ENCODE measurements at regions not wholly inside any gene's neighbourhood (a gene's known extent, or its start where the extent isn't known, plus 50 kb on each side); places are given as distances from the start of the nearest gene placed in this dataset.

DNA sequence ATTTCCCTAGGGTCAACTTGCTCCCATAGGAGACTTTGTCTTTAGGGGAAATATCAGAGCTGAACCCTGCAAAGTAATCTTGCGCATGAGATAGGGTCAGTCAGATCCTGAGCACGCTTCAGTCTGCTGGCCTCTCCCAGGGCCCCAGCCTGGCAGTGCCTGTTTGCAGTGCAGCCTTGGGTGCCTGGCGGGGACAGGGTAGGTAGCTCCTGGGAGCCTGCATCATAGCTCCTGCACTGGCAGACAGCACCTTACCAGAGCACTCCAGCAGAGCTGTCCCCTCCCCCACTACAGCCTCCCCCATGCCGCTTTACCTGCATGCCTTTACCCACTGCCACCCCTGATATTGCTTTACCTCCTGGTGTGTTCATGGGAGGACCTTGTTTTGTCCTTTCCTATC, 237.3 kb downstream of the CCDC59 start:
- 25% methylated on average over 4 of the region's 4 CpGs for WGBS (ENCODE audit: low lambda C conversion rate)
- H3K36me3 ChIP-seq (replicated peaks in 1 of 2; ENCODE audit: control insufficient read depth in 1 of 2, insufficient read depth in 2 of 2, low read length in 1 of 2): no peaks in the 10 kb centered on the region
- DNase-seq: no peak
- H3K9me3 ChIP-seq: no peaks in the 10 kb centered on the region
- no peaks in the 10 kb centered on the region for H3K79me2 ChIP-seq (ENCODE audit: insufficient read depth)
- H3K27ac ChIP-seq (ENCODE audit: low read depth in 2 of 2, low read length in 1 of 2): no peak overlapping the region
- no peaks in the 10 kb centered on the region for H4K20me1 ChIP-seq (ENCODE audit: insufficient read depth)
- H3K4me2 ChIP-seq: no peak overlapping the region
- H2AFZ ChIP-seq (ENCODE audit: low read depth): no peak overlapping the region
- no peaks in the 10 kb centered on the region for H3K9me2 ChIP-seq
- no peak overlapping the region for H3K9ac ChIP-seq
- no peaks in the 10 kb centered on the region for H3K27me3 ChIP-seq (ENCODE audit: insufficient read depth)
- H3K4me3 ChIP-seq (ENCODE audit: low read depth in 2 of 2, low read length in 1 of 2): no peak overlapping the region
- H3F3A ChIP-seq (replicated peaks; ENCODE audit: insufficient read depth): no peaks in the 10 kb centered on the region
- ChIA-PET CTCF (no interaction called here), POLR2A (no interaction called here)
- H3K4me1 ChIP-seq (ENCODE audit: control insufficient read depth in 1 of 2, insufficient read depth in 2 of 2, low read depth in 1 of 2, low read length in 1 of 2): no peaks in the 10 kb centered on the region
- no peak for TF ChIP-seq ELF1 (IDR thresholded peaks at IDR 0.05)
- no peak for TF ChIP-seq FOSL2 (IDR thresholded peaks at IDR 0.05; ENCODE audit: borderline replicate concordance, low read depth)
- TF ChIP-seq FOXJ3 (CRISPR knock-in tag; IDR thresholded peaks at IDR 0.05): no peak
- TF ChIP-seq RCOR1 (IDR thresholded peaks at IDR 0.05; ENCODE audit: low read length): no peak

- Histone ChIP-seq H3K36me3 (replicated peaks in 1 of 2; ENCODE audit: control insufficient read depth in 1 of 2, insufficient read depth in 2 of 2, low read length in 1 of 2) (no peaks in the 10 kb centered on the region), H3K4me2 (no peak overlapping the region), H3K27ac (ENCODE audit: low read depth in 2 of 2, low read length in 1 of 2) (no peak overlapping the region), H3K27me3 (ENCODE audit: insufficient read depth) (no peaks in the 10 kb centered on the region), H3K79me2 (ENCODE audit: insufficient read depth) (no peaks in the 10 kb centered on the region), H3K4me1 (ENCODE audit: control insufficient read depth in 1 of 2, insufficient read depth in 2 of 2, low read depth in 1 of 2, low read length in 1 of 2) (no peaks in the 10 kb centered on the region), H3K9me3 (no peaks in the 10 kb centered on the region), H3F3A (replicated peaks; ENCODE audit: insufficient read depth) (no peaks in the 10 kb centered on the region), H3K4me3 (ENCODE audit: low read depth in 2 of 2, low read length in 1 of 2) (no peak overlapping the region), H4K20me1 (ENCODE audit: insufficient read depth) (no peaks in the 10 kb centered on the region), H2AFZ (ENCODE audit: low read depth) (no peak overlapping the region), H3K9me2 (no peaks in the 10 kb centered on the region), H3K9ac (no peak overlapping the region)
- no peak for DNase-seq
- ChIA-PET POLR2A (no interaction called here), CTCF (no interaction called here)
- WGBS (ENCODE audit: low lambda C conversion rate): 10% methylated on average over 1 of the region's 1 CpG
- no peak for TF ChIP-seq PBX3 (IDR thresholded peaks at IDR 0.05)
- TF ChIP-seq, protein P1, sequence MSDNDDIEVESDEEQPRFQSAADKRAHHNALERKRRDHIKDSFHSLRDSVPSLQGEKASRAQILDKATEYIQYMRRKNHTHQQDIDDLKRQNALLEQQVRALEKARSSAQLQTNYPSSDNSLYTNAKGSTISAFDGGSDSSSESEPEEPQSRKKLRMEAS (IDR thresholded peaks at IDR 0.05; ENCODE audit: low read depth): no peak
- TF ChIP-seq ELF1 (IDR thresholded peaks at IDR 0.05): no peak
- TF ChIP-seq MXI1 (IDR thresholded peaks at IDR 0.05; ENCODE audit: low read depth, low read length): no peak
- TF ChIP-seq JUND (IDR thresholded peaks at IDR 0.05): no peak
- TF ChIP-seq, protein P2, sequence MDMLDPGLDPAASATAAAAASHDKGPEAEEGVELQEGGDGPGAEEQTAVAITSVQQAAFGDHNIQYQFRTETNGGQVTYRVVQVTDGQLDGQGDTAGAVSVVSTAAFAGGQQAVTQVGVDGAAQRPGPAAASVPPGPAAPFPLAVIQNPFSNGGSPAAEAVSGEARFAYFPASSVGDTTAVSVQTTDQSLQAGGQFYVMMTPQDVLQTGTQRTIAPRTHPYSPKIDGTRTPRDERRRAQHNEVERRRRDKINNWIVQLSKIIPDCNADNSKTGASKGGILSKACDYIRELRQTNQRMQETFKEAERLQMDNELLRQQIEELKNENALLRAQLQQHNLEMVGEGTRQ (IDR thresholded peaks at IDR 0.05; ENCODE audit: borderline replicate concordance, low read depth, low read length): no peak
- TF ChIP-seq EZH2phosphoT487 (IDR thresholded peaks at IDR 0.05; ENCODE audit: borderline replicate concordance, low read depth): no peak
- no peak for TF ChIP-seq SIN3A (IDR thresholded peaks at IDR 0.05; ENCODE audit: borderline replicate concordance, low read depth, low read length)
- no peak for TF ChIP-seq GABPA (IDR thresholded peaks at IDR 0.05; ENCODE audit: low read depth)
Measured at GRCh38 chr12:82109243-82109642, 248.9 kb downstream of the CCDC59 start.
